ENCODE measurements at regions not wholly inside any gene's neighbourhood (a gene's known extent, or its start where the extent isn't known, plus 50 kb on each side); places are given as distances from the start of the nearest gene placed in this dataset.
"Not testable (repeated sequence)": the region's sequence is repeated elsewhere in the genome, so short reads cannot be mapped to it uniquely, and the experiment has no call there.

DNA sequence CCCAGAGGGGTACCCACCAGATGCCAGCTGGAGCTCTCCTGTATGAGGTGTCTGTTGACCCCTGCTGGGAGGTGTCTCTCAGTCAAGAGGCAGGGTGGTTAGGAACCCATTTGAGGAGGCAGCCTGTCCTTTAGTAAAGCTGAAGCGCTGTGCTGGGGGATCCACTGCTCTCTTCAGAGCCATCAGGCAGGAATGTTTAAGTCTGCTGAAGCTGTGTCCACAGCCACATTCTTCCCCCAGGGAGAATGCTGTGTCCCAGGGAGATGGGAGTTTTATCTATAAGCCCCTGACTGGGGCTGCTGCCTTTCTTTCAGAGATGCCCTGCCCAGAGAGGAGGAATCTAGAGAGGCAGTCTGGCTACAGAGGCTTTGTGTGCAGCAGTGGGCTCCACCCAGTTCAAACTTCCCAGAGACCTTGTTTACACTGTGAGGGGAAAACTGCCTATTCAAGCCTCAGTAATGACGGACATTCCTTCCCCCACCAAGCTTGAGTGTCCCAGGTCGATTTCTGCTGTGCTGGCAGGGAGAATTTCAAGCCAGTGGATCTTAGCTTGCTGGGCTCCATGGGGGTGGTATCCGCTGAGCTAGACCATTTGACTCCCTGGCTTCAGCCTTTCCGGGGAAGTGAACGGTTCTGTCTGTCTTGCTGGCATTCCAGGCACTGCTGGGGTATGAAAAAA lies 133.8 kb downstream of the LEPR start:
- H3K4me2 ChIP-seq (ENCODE audit: low read length); H3K27ac ChIP-seq (ENCODE audit: low read depth, low read length); FAIRE-seq; H3K4me1 ChIP-seq (ENCODE audit: insufficient read depth, low read length); H3K9ac ChIP-seq (ENCODE audit: low read length); H3K27me3 Mint-ChIP-seq (ENCODE audit: low read depth, unreplicated experiment); H3K9me3 ChIP-seq (ENCODE audit: insufficient read depth, low read depth, low read length); H3K36me3 ChIP-seq (ENCODE audit: insufficient read depth, low read length); H3K27me3 ChIP-seq (ENCODE audit: insufficient read depth, low read length); H3K4me1 Mint-ChIP-seq (ENCODE audit: low read depth, unreplicated experiment); H2AFZ ChIP-seq (ENCODE audit: low read depth, low read length); H4K20me1 ChIP-seq (ENCODE audit: insufficient read depth, low read length); H3K79me2 ChIP-seq (ENCODE audit: insufficient read depth, low read length); H3K4me3 Mint-ChIP-seq (ENCODE audit: unreplicated experiment); H3K4me3 ChIP-seq (ENCODE audit: insufficient read depth, low read depth, low read length); DNase-seq (ENCODE audit: low read depth); H3K36me3 Mint-ChIP-seq (ENCODE audit: low read depth, unreplicated experiment): not testable (repeated sequence)
- Mint-ChIP-seq H3K9me3 (ENCODE audit: unreplicated experiment) (peaks cover 22% of the 10 kb centered on the region), H3K27ac (ENCODE audit: unreplicated experiment) (peak overlapping the region; percentile 87)

DNA sequence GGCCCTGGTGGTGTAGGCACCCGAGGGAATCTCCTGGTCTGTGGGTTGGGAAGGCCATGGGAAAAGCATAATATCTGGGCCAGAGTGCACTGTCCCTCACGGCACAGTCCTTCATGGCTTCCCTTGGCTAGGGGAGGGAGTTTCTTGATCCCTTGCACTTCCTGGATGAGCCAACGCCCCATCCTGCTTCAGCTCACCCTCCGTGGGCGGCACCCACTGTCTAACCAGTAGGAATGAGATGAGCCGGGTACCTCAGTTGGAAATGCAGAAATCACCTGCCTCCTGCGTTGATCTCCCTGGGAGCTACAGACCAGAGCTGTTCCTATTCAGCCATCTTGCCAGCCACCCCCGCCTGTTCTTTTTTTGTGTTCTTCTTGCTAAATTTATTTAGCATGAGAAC lies 134.4 kb downstream of the LEPR start:
- H3K36me3 Mint-ChIP-seq (ENCODE audit: low read depth, unreplicated experiment): peaks cover 2% of the 10 kb centered on the region
- H3K9me3 ChIP-seq (ENCODE audit: insufficient read depth, low read depth, low read length): no peaks in the 10 kb centered on the region
- H3K4me3 ChIP-seq (ENCODE audit: insufficient read depth, low read depth, low read length): no peak overlapping the region
- H3K4me3 Mint-ChIP-seq (ENCODE audit: unreplicated experiment): no peak overlapping the region
- peak overlapping the region; percentile 87 for H3K27ac Mint-ChIP-seq (ENCODE audit: unreplicated experiment)
- H3K27ac ChIP-seq (ENCODE audit: low read depth, low read length): no peak overlapping the region
- H3K4me2 ChIP-seq (ENCODE audit: low read length): no peak overlapping the region
- H3K4me1 Mint-ChIP-seq (ENCODE audit: low read depth, unreplicated experiment): peaks cover 3% of the 10 kb centered on the region
- no peaks in the 10 kb centered on the region for H3K27me3 ChIP-seq (ENCODE audit: insufficient read depth, low read length)
- no peaks in the 10 kb centered on the region for H3K4me1 ChIP-seq (ENCODE audit: insufficient read depth, low read length)
- no peaks in the 10 kb centered on the region for H3K27me3 Mint-ChIP-seq (ENCODE audit: low read depth, unreplicated experiment)
- no peaks in the 10 kb centered on the region for H3K36me3 ChIP-seq (ENCODE audit: insufficient read depth, low read length)
- H3K79me2 ChIP-seq (ENCODE audit: insufficient read depth, low read length): no peaks in the 10 kb centered on the region
- no peak for FAIRE-seq
- H2AFZ ChIP-seq (ENCODE audit: low read depth, low read length): no peak overlapping the region
- no peak for DNase-seq (ENCODE audit: low read depth)
- TF ChIP-seq CTCF (IDR thresholded peaks at IDR 0.05; ENCODE audit: insufficient read depth, low read depth, low read length) (no peak), EZH2 (IDR thresholded peaks at IDR 0.05; ENCODE audit: insufficient read depth, low read length) (no peak)
- peaks cover 22% of the 10 kb centered on the region for H3K9me3 Mint-ChIP-seq (ENCODE audit: unreplicated experiment)
- H3K9ac ChIP-seq (ENCODE audit: low read length): no peak overlapping the region
- H4K20me1 ChIP-seq (ENCODE audit: insufficient read depth, low read length): no peaks in the 10 kb centered on the region

DNA sequence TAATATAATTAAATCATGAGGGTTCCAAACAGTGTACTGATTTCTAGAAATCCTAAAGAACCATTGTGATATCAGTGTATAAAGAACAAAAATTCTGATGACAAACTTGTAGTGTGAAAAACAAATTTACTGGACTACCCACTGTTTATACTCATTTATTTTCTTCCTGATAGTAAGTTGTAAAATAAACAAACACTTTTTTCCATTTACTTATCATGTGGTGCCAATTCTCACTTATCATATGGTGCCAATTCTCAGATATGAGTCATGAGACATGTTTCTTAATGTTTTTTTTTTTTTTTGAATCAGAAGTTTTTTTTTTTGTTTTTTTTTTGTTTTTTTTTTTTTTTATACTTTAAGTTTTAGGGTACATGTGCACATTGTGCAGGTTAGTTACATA lies 137.7 kb downstream of the LEPR start:
- no peak overlapping the region for H3K27ac ChIP-seq (ENCODE audit: low read depth, low read length)
- no peaks in the 10 kb centered on the region for H3K9me3 ChIP-seq (ENCODE audit: insufficient read depth, low read depth, low read length)
- FAIRE-seq (no peak), DNase-seq (ENCODE audit: low read depth) (no peak)
- H3K4me2 ChIP-seq (ENCODE audit: low read length): no peak overlapping the region
- no peak overlapping the region for H3K27ac Mint-ChIP-seq (ENCODE audit: unreplicated experiment)
- no peak overlapping the region for H3K4me3 ChIP-seq (ENCODE audit: insufficient read depth, low read depth, low read length)
- H3K79me2 ChIP-seq (ENCODE audit: insufficient read depth, low read length): no peaks in the 10 kb centered on the region
- H3K36me3 Mint-ChIP-seq (ENCODE audit: low read depth, unreplicated experiment): no peaks in the 10 kb centered on the region
- H3K4me1 Mint-ChIP-seq (ENCODE audit: low read depth, unreplicated experiment): peaks cover 3% of the 10 kb centered on the region
- H3K27me3 ChIP-seq (ENCODE audit: insufficient read depth, low read length): no peaks in the 10 kb centered on the region
- TF ChIP-seq CTCF (IDR thresholded peaks at IDR 0.05; ENCODE audit: insufficient read depth, low read depth, low read length): no peak
- H3K36me3 ChIP-seq (ENCODE audit: insufficient read depth, low read length): no peaks in the 10 kb centered on the region
- H4K20me1 ChIP-seq (ENCODE audit: insufficient read depth, low read length): no peaks in the 10 kb centered on the region
- peaks cover 4% of the 10 kb centered on the region for H3K9me3 Mint-ChIP-seq (ENCODE audit: unreplicated experiment)
- H3K4me3 Mint-ChIP-seq (ENCODE audit: unreplicated experiment): no peak overlapping the region
- H2AFZ ChIP-seq (ENCODE audit: low read depth, low read length): no peak overlapping the region
- no peaks in the 10 kb centered on the region for H3K27me3 Mint-ChIP-seq (ENCODE audit: low read depth, unreplicated experiment)
- no peaks in the 10 kb centered on the region for H3K4me1 ChIP-seq (ENCODE audit: insufficient read depth, low read length)
- no peak overlapping the region for H3K9ac ChIP-seq (ENCODE audit: low read length)

All from astrocyte (in vitro differentiated cells and primary cell).